Endothelial cell of umbilical vein (primary cell): ENCODE measurements at regions not wholly inside any gene's neighbourhood (a gene's known extent, or its start where the extent isn't known, plus 50 kb on each side); places are given as distances from the start of the nearest gene placed in this dataset.

Source experiments
- BruUV-seq: library from RNA; stranded (reverse); fragments of 400-500 nt; replicated peaks from 2 replicates; lab custom pipeline; 2021; lab: Mats Ljungman, UMichigan
- CTCF ChIA-PET: fragments of 300-600, 350-600 bp; sonication (Branson Sonifier 250); formaldehyde crosslinking; loops from one replicate; lab custom pipeline; 2021; ENCODE audit warnings: antibody characterized with exemption, inconsistent platforms; lab: Charles Lee
- POLR2A ChIA-PET: fragments of 300-600, 350-600 bp; sonication (Branson Sonifier 250); formaldehyde crosslinking; loops from one replicate; lab custom pipeline; 2021; ENCODE audit warnings: antibody characterized with exemption, inconsistent platforms; lab: Charles Lee
- DNase-seq: peaks from one replicate; pipeline ENCODE4 v3.0.0-alpha.2; 2011; ENCODE audit warnings: low read depth, low spot score
- FAIRE-seq: peaks from 2 replicates; lab custom pipeline; 2011; peaks lifted over from hg19 to GRCh38; lab: Jason Lieb, UNC
- H2AFZ ChIP-seq: 2 replicates; pipeline ENCODE4 v1.6.0; 2012; ENCODE audit warnings: low read depth, low read length, control low read depth, inconsistent platforms
- H3K27ac ChIP-seq: 2 replicates; pipeline ENCODE4 v1.5.1; 2011; ENCODE audit warnings: low read depth, mild to moderate bottlenecking, control low read depth, low read length, moderate library complexity; ENCODE audit not compliant: insufficient read depth
- H3K27me3 ChIP-seq, 2 experiments: 2 replicates each; pipeline versions ENCODE4 v1.6.0 to v1.6.1; 2011; ENCODE audit warnings: low read length in 2 of 2, mixed read lengths in 1 of 2; ENCODE audit not compliant: control insufficient read depth in 2 of 2, insufficient read depth in 2 of 2
- H3K36me3 ChIP-seq, 2 experiments: 2 replicates in 1 of 2; 3 replicates in 1 of 2; pipeline ENCODE4 v1.5.1; 2011; ENCODE audit warnings: low read length in 2 of 2, mild to moderate bottlenecking in 1 of 2, moderate library complexity in 1 of 2; ENCODE audit not compliant: control insufficient read depth in 2 of 2, insufficient read depth in 2 of 2; ENCODE audit errors: extremely low read depth in 1 of 2
- H3K4me1 ChIP-seq: 3 replicates; pipeline ENCODE4 v1.5.1; 2011; ENCODE audit warnings: mild to moderate bottlenecking, low read length; ENCODE audit not compliant: control insufficient read depth, insufficient read depth; ENCODE audit errors: extremely low read depth
- H3K4me2 ChIP-seq: 2 replicates; pipeline ENCODE4 v1.6.1; 2011; ENCODE audit warnings: low read length, control low read depth, mixed read lengths; ENCODE audit not compliant: insufficient read depth
- H3K4me3 ChIP-seq, 3 experiments: fragments of 200-600 bp in 1 of 3; sonication (generic), shearing (Covaris generic) in 1 of 3; replicated peaks in 1 of 3; 2 replicates each; pipeline ENCODE4 v1.5.1; 2011 to 2016; ENCODE audit warnings: control low read depth in 3 of 3, low read length in 3 of 3, mild to moderate bottlenecking in 2 of 3, inconsistent platforms in 1 of 3, low read depth in 1 of 3, moderate library complexity in 1 of 3; ENCODE audit not compliant: insufficient read depth in 1 of 3
- H3K79me2 ChIP-seq: 2 replicates; pipeline ENCODE4 v1.6.0; 2012; ENCODE audit warnings: low read length, inconsistent platforms; ENCODE audit not compliant: control insufficient read depth, insufficient read depth
- H3K9ac ChIP-seq: replicated peaks from 2 replicates; pipeline ENCODE3; 2011; ENCODE audit warnings: low read length, control low read depth; ENCODE audit not compliant: insufficient read depth; ENCODE audit errors: extremely low read depth
- H3K9me1 ChIP-seq: replicated peaks from 3 replicates; pipeline ENCODE4 v1.6.0; 2011; ENCODE audit warnings: mild to moderate bottlenecking, low read length; ENCODE audit not compliant: control insufficient read depth, insufficient read depth; ENCODE audit errors: extremely low read depth
- H3K9me3 ChIP-seq: replicated peaks from 2 replicates; pipeline ENCODE4 v1.5.1; 2012; ENCODE audit warnings: low read length, inconsistent platforms; ENCODE audit not compliant: control insufficient read depth, insufficient read depth
- H4K20me1 ChIP-seq: replicated peaks from 2 replicates; pipeline ENCODE3; 2011; ENCODE audit warnings: mild to moderate bottlenecking, low read length; ENCODE audit not compliant: control insufficient read depth, insufficient read depth; ENCODE audit errors: extremely low read depth
- EZH2 ChIP-seq: IDR thresholded peaks from 2 replicates; pipeline ENCODE4 v1.6.1; 2012; ENCODE audit warnings: borderline replicate concordance, low read depth, mild to moderate bottlenecking, moderate library complexity, low read length, inconsistent platforms; ENCODE audit not compliant: severe bottlenecking
- FOS ChIP-seq: IDR thresholded peaks from 2 replicates; pipeline ENCODE4 v1.6.1; 2011; ENCODE audit warnings: mild to moderate bottlenecking, low read length, moderate library complexity, borderline replicate concordance; ENCODE audit not compliant: insufficient read depth
- GATA2 ChIP-seq: IDR thresholded peaks from 2 replicates; pipeline ENCODE4 v1.7.0; 2011; ENCODE audit warnings: low read depth, mild to moderate bottlenecking, moderate library complexity, mixed read lengths, low read length; ENCODE audit not compliant: insufficient read length, insufficient read depth
- JUN ChIP-seq: IDR thresholded peaks from 2 replicates; pipeline ENCODE4 v1.6.1; 2011; ENCODE audit warnings: borderline replicate concordance, low read depth; ENCODE audit not compliant: insufficient read length, insufficient read depth
- MYC ChIP-seq: IDR thresholded peaks from one replicate; pipeline ENCODE4 v1.6.1; 2011; ENCODE audit warnings: mild to moderate bottlenecking, low read depth, low read length
- POLR2A ChIP-seq: IDR thresholded peaks from 2 replicates; pipeline ENCODE4 v1.6.1; 2012; ENCODE audit warnings: low read depth, mild to moderate bottlenecking, control low read depth, low read length
- POLR2AphosphoS5 ChIP-seq: IDR thresholded peaks from 2 replicates; pipeline ENCODE4 v1.6.1; 2012; ENCODE audit warnings: low read depth, mild to moderate bottlenecking, control low read depth, low read length, moderate library complexity; ENCODE audit not compliant: insufficient read depth
- dilution Hi-C: fragments of 300-500 bp; cut with MboI; formaldehyde crosslinking; loops from one replicate; pipeline ENCODE4 v1.15.0; 2019; ENCODE audit warnings: low sequenced_read_pairs; ENCODE audit not compliant: extremely low pct_ligation_motif_present
- intact Hi-C: fragments of 100-400 bp; cut with micrococcal nuclease; formaldehyde crosslinking; loops from one replicate; pipeline ENCODE4 v1.10.0; 2022
- TF ChIP-seq, protein P1 (sequence below): IDR thresholded peaks from 2 replicates; pipeline ENCODE4 v1.6.1; 2011; ENCODE audit not compliant: insufficient read depth, insufficient read length
- TF ChIP-seq, protein P2 (sequence below), 2 donors: IDR thresholded peaks; 1 replicate in 1 of 2; 2 replicates in 1 of 2; pipeline ENCODE4 v1.5.1; 2011; ENCODE audit warnings: low read length in 2 of 2, mild to moderate bottlenecking in 2 of 2, moderate library complexity in 2 of 2, control low read depth in 1 of 2, inconsistent platforms in 1 of 2, low read depth in 1 of 2; ENCODE audit not compliant: insufficient read depth in 1 of 2; ENCODE audit errors: extremely low read depth in 1 of 2

DNA sequence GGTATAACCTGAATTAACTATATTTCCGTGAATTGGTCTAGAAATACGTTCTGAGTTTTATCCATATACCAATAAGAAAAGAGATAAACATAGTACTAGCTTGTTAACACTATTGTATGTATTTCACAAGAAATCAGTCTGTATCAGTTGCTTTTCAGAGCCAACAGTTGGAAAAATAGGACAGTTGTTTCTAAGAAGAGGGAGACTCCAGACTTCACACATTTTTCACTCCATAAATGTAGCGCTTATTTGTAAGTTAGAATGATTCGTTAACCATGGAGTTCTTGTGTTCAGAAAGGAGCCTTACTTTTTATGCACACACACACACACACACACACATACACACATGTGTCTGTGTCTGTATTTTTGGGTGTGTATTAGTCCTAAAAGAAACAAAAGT is 376.7 kb upstream of the SMIM31 start:
- Histone ChIP-seq H3K9me1 (no peaks in the 10 kb centered on the region), H3K27ac (no peak overlapping the region), H3K4me2 (no peak overlapping the region), H3K9me3 (peaks cover 3% of the 10 kb centered on the region), H4K20me1 (no peaks in the 10 kb centered on the region), H3K27me3 (no peaks in the 10 kb centered on the region), H3K36me3 (no peaks in the 10 kb centered on the region), H2AFZ (no peak overlapping the region), H3K9ac (no peak overlapping the region), H3K4me1 (no peaks in the 10 kb centered on the region), H3K4me3 (no peak overlapping the region), H3K79me2 (no peaks in the 10 kb centered on the region)
- no peak for TF ChIP-seq GATA2
- TF ChIP-seq JUN: no peak
- TF ChIP-seq MYC: no peak
- TF ChIP-seq EZH2: no peak
- TF ChIP-seq POLR2A: no peak
- TF ChIP-seq POLR2AphosphoS5: no peak
- TF ChIP-seq FOS: no peak
- TF ChIP-seq, protein P1, sequence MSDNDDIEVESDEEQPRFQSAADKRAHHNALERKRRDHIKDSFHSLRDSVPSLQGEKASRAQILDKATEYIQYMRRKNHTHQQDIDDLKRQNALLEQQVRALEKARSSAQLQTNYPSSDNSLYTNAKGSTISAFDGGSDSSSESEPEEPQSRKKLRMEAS: no peak
- TF ChIP-seq, protein P2, sequence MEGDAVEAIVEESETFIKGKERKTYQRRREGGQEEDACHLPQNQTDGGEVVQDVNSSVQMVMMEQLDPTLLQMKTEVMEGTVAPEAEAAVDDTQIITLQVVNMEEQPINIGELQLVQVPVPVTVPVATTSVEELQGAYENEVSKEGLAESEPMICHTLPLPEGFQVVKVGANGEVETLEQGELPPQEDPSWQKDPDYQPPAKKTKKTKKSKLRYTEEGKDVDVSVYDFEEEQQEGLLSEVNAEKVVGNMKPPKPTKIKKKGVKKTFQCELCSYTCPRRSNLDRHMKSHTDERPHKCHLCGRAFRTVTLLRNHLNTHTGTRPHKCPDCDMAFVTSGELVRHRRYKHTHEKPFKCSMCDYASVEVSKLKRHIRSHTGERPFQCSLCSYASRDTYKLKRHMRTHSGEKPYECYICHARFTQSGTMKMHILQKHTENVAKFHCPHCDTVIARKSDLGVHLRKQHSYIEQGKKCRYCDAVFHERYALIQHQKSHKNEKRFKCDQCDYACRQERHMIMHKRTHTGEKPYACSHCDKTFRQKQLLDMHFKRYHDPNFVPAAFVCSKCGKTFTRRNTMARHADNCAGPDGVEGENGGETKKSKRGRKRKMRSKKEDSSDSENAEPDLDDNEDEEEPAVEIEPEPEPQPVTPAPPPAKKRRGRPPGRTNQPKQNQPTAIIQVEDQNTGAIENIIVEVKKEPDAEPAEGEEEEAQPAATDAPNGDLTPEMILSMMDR (IDR thresholded peaks at IDR 0.05; ENCODE audit: extremely low read depth in 1 of 2, insufficient read depth in 1 of 2, low read depth in 1 of 2, low read length in 2 of 2): no peak
- no peak for DNase-seq
- dilution Hi-C loops: no loop called here
- CTCF ChIA-PET: no interaction called here
- FAIRE-seq: no peak
- BruUV-seq: no TSS peak
- POLR2A ChIA-PET: no interaction called here
- intact Hi-C loops: no loop called here
